ENCODE measurements at regions not wholly inside any gene's neighbourhood (a gene's known extent, or its start where the extent isn't known, plus 50 kb on each side); places are given as distances from the start of the nearest gene placed in this dataset.

- Histone ChIP-seq H3K79me2 (ENCODE audit: insufficient read depth, low read length) (no peaks in the 10 kb centered on the region), H3K4me3 (replicated peaks in 1 of 2; ENCODE audit: low read depth in 1 of 2, low read length in 2 of 2) (no peak overlapping the region), H4K20me1 (ENCODE audit: insufficient read depth) (no peaks in the 10 kb centered on the region), H3K27me3 (ENCODE audit: insufficient read depth, low read length) (no peaks in the 10 kb centered on the region), H3K4me2 (ENCODE audit: low read length) (no peak overlapping the region), H3K9me2 (ENCODE audit: insufficient read depth) (no peaks in the 10 kb centered on the region), H3K9ac (ENCODE audit: low read length) (no peak overlapping the region), H2AFZ (ENCODE audit: low read depth, low read length, poor library complexity, severe bottlenecking) (no peak overlapping the region), H3K4me1 (ENCODE audit: control insufficient read depth in 1 of 2, insufficient read depth in 2 of 2, low read length in 2 of 2) (no peaks in the 10 kb centered on the region), H3K9me3 (ENCODE audit: control insufficient read depth in 1 of 2, insufficient read depth in 1 of 2, low read depth in 1 of 2, low read length in 2 of 2) (no peaks in the 10 kb centered on the region), H3K27ac (ENCODE audit: low read depth, low read length) (no peak overlapping the region), H3K36me3 (ENCODE audit: control insufficient read depth in 1 of 2, insufficient read depth in 2 of 2, low read length in 2 of 2) (no peaks in the 10 kb centered on the region)
- no peak for TF ChIP-seq EGR1 (IDR thresholded peaks at IDR 0.05; ENCODE audit: low read depth)
- TF ChIP-seq CBX3 (IDR thresholded peaks at IDR 0.05; ENCODE audit: low read depth), result no peak
- no peak for TF ChIP-seq RAD21 (IDR thresholded peaks at IDR 0.05; ENCODE audit: low read depth)
- TF ChIP-seq, protein P1, sequence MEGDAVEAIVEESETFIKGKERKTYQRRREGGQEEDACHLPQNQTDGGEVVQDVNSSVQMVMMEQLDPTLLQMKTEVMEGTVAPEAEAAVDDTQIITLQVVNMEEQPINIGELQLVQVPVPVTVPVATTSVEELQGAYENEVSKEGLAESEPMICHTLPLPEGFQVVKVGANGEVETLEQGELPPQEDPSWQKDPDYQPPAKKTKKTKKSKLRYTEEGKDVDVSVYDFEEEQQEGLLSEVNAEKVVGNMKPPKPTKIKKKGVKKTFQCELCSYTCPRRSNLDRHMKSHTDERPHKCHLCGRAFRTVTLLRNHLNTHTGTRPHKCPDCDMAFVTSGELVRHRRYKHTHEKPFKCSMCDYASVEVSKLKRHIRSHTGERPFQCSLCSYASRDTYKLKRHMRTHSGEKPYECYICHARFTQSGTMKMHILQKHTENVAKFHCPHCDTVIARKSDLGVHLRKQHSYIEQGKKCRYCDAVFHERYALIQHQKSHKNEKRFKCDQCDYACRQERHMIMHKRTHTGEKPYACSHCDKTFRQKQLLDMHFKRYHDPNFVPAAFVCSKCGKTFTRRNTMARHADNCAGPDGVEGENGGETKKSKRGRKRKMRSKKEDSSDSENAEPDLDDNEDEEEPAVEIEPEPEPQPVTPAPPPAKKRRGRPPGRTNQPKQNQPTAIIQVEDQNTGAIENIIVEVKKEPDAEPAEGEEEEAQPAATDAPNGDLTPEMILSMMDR (IDR thresholded peaks at IDR 0.05 in 2 of 3, conservative IDR thresholded peaks at IDR 0.05 in 1 of 3; ENCODE audit: borderline replicate concordance in 1 of 3, insufficient read depth in 1 of 3, low read depth in 2 of 3, low read length in 2 of 3), result no peak
- no peak for TF ChIP-seq ZBTB33 (IDR thresholded peaks at IDR 0.05; ENCODE audit: extremely low read depth, insufficient replicate concordance, low read length)
- DNase-seq (ENCODE audit: low read depth, low spot score) (no peak), ATAC-seq (no peak)
- ChIA-PET CTCF (no interaction called here), RAD21 (ENCODE audit: low non-redundant PET in 1 of 2, low total read pairs in 2 of 2, uncharacterized antibody in 2 of 2, unreplicated experiment in 2 of 2) (no interaction called here), POLR2A (no interaction called here)
- intact Hi-C loops (cut with micrococcal nuclease), result no loop called here
- no TSS peak for BruUV-seq (replicated peaks)
Measured at GRCh38 chr12:92472201-92472600, 230.6 kb upstream of the PLEKHG7 start.

GRCh38 chr12:92471551-92471950 lies 231.2 kb upstream of the PLEKHG7 start:
- H3K9ac ChIP-seq (ENCODE audit: low read length), result no peak overlapping the region
- no TSS peak for BruUV-seq (replicated peaks)
- DNase-seq (ENCODE audit: low read depth, low spot score) (no peak), ATAC-seq (no peak)
- POLR2A ChIA-PET, result no interaction called here
- no peaks in the 10 kb centered on the region for H3K9me3 ChIP-seq (ENCODE audit: control insufficient read depth in 1 of 2, insufficient read depth in 1 of 2, low read depth in 1 of 2, low read length in 2 of 2)
- no peak overlapping the region for H3K4me3 ChIP-seq (replicated peaks in 1 of 2; ENCODE audit: low read depth in 1 of 2, low read length in 2 of 2)
- intact Hi-C loops (cut with micrococcal nuclease), result no loop called here
- CTCF ChIA-PET, result no interaction called here
- RAD21 ChIA-PET (ENCODE audit: low non-redundant PET in 1 of 2, low total read pairs in 2 of 2, uncharacterized antibody in 2 of 2, unreplicated experiment in 2 of 2), result no interaction called here
- H3K4me1 ChIP-seq (ENCODE audit: control insufficient read depth in 1 of 2, insufficient read depth in 2 of 2, low read length in 2 of 2), result no peaks in the 10 kb centered on the region
- no peaks in the 10 kb centered on the region for H3K9me2 ChIP-seq (ENCODE audit: insufficient read depth)
- H3K27ac ChIP-seq (ENCODE audit: low read depth, low read length), result no peak overlapping the region
- no peaks in the 10 kb centered on the region for H3K36me3 ChIP-seq (ENCODE audit: control insufficient read depth in 1 of 2, insufficient read depth in 2 of 2, low read length in 2 of 2)
- H3K79me2 ChIP-seq (ENCODE audit: insufficient read depth, low read length), result no peaks in the 10 kb centered on the region
- H2AFZ ChIP-seq (ENCODE audit: low read depth, low read length, poor library complexity, severe bottlenecking), result no peak overlapping the region
- no peaks in the 10 kb centered on the region for H3K27me3 ChIP-seq (ENCODE audit: insufficient read depth, low read length)
- H4K20me1 ChIP-seq (ENCODE audit: insufficient read depth), result no peaks in the 10 kb centered on the region
- no peak overlapping the region for H3K4me2 ChIP-seq (ENCODE audit: low read length)
- TF ChIP-seq RAD21 (IDR thresholded peaks at IDR 0.05; ENCODE audit: low read depth) (no peak), REST (IDR thresholded peaks at IDR 0.05; ENCODE audit: low read depth) (no peak), EGR1 (IDR thresholded peaks at IDR 0.05; ENCODE audit: low read depth) (no peak), CBX3 (IDR thresholded peaks at IDR 0.05; ENCODE audit: low read depth) (no peak), EZH2phosphoT487 (IDR thresholded peaks at IDR 0.05; ENCODE audit: borderline replicate concordance) (no peak), EZH2 (IDR thresholded peaks at IDR 0.05) (no peak), JUND (IDR thresholded peaks at IDR 0.05) (no peak), POLR2A (IDR thresholded peaks at IDR 0.05; ENCODE audit: borderline replicate concordance, extremely low read depth, insufficient read depth, insufficient read length) (no peak), MAX (IDR thresholded peaks at IDR 0.05) (no peak), POLR2AphosphoS5 (IDR thresholded peaks at IDR 0.05; ENCODE audit: low read depth, low read length) (no peak), SRF (IDR thresholded peaks at IDR 0.05; ENCODE audit: low read depth) (no peak), FOSL1 (IDR thresholded peaks at IDR 0.05; ENCODE audit: low read depth) (no peak)

Measured in HCT116 (cell line).